Globus pallidus (tissue), 1 donor: ENCODE measurements at regions not wholly inside any gene's neighbourhood (a gene's known extent, or its start where the extent isn't known, plus 50 kb on each side); places are given as distances from the start of the nearest gene placed in this dataset.
"Not testable (repeated sequence)": the region's sequence is repeated elsewhere in the genome, so short reads cannot be mapped to it uniquely, and the experiment has no call there.

ENCODE experiments used
- DNase-seq: peaks from one replicate; pipeline ENCODE4 v3.0.0-alpha.2; 2015; ENCODE audit warnings: low spot score

DNA sequence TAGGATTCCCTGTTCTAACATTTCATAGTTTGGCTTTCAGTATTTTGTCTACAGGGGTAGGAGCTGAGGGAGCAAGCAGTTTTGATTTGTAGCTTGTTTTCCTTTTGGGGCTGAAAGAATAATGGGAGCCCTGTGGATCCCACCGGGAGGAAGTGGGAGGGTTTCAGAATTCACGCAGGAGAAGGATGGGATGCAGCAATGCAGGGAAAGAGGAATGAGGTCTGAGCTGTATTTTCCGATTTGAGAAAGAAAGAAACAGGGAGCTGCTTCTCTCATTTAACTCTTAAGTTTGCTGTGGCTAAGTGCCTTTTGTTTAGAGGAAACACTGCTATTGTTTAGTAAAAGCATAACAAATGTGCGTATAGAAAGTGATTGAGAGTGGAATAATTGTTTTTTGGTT, 141.0 kb downstream of the ADCYAP1 start:
- DNase-seq: no peak

DNA sequence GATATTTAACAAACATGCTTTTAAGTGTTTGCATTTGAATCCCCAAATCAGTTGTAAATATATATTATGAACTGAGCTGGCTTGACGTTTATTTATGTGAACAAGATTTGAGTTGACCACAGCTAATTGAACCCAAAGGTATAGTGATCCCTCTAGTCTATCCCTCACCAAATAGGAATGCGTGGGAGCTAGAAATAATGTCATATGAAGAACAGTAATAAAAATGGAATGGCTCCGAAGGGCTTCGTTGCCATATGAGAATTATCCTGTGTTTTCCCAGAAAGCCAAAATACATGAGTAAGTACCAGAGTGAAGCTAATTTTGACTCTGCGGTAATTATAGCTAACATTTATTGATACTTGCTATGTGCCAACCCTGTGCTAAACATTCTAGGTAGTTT, 142.7 kb downstream of the ADCYAP1 start:
- no peak for DNase-seq

DNA sequence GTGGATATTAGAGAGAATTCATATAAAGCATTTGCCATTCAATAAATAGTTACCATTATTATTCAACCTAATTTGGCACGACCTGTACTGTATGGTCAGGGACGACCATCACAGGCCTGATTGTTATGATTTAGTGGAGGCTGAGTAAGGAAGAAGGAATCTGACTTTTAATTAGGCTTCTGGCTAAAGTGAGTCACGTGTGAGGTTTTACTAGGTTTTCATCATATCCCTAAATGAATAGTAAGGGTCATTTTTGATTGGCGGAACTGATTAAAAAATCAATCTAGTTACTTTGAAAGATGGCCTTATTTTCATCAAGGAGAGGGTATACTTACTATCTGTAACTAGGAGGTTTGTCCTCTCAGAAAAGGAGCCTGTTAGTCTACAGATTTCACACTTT, 143.4 kb downstream of the ADCYAP1 start:
- no peak for DNase-seq

DNA sequence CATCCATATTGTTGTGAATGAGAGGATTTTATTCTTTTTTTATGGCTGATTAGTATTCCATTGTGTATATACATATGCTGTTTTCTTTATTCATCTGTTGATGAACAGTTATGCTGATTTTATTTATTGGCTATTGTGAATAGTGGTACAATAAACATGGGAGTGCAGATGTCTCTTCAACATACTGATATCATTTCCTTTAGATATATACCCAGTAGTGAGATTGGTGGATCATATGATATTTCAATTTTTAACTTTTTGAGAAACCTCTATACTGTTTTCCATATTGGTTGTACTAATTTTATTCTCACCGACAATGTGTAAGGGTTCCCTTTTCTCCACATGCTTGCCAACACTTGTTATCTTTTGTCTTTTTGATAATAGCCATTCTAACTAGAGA, 144.5 kb downstream of the ADCYAP1 start:
- no peak for DNase-seq

DNA sequence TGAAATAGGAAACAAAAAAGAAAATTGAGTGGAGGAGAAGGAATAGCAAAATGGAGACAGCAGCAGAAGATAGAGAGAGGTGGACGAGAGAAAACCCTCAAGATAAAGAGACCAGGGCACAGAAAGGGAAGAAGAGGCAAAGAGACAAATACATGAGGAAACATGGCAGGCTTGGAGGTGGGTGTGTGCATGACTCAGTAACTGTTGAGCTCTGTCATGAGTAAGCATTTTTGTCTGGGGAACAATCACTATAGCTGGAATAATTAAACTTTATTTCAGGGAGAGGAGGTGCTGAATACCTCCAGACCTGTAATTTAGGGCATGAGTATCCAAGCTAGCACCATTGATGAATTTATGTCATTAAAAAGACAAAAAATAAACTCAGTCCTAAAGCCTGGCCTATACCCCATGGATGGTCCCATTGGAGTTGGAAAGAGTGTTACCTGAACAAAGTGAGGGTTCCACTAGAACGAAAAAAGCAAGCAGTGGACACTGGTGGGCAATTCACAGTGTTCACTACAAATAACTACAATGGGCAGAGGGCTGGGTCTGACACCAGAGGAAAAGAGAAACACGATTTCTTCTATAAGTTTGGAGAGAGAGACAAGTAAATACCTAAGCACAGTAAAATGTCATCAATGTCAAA, 145.5 kb downstream of the ADCYAP1 start:
- no peak for DNase-seq

DNA sequence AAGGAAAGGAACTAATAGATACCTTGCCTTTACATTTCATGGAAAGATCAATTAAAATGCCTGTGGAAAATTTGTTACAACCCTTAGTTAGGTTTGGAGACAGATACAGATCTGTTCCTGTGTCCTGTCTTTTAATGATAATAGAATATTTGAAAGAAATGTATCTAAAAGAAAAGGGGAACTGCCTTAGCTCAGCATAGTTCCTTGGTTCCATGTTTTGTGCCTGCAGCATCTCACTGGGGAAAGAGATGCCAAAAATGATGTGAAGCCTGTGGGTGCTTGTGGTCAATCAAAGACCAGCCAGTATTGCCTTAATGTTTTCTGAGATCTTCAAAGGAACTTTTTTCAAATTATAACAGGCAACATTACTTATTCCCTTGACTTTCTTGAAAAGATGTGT, 147.6 kb downstream of the ADCYAP1 start:
- DNase-seq: no peak

DNA sequence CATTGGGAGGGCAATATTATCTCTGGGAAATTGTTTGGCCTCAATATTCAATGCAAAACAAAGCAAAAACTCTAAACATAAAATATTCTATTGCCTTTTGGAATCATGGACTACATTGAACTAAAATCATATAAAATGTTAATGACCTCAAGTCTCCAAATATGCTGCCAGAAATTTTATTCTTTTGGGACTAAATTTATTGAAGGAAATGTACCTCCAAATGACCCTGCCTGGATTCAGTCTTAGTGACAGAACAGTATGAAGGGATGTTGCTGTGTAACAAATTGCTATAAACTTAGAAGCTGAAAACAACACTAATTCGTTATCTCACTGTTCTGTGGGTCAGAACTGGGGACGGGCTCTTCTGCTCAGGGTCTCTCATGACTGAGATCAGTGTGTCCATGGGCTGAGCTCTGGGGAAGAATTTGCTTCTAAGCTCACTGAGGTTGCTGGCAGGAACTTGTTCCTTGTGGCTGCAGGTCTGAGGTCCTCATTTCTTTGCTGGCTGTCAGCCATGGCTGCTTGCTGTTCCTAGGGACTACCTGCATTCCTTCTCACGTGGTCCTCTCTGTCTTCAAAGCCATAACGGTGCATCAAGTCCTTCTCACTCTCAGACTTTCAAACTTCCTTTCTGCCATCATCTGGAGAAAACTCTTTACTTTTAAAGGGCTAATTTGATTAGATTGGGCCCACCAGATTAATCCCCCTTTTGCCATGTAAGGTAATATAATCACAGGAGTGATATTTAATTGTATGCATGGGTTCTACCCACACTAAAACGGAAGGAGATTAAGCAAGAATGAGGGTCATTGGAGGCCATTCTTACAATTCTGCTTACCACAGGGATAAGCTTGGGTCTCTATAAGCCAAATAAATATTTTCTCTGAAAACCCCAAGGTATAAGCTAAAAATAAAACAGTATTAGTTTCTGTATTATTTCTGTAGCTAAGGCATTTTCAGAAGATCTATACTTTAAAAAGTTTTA, 149.0 kb downstream of the ADCYAP1 start:
- no peak for DNase-seq

DNA sequence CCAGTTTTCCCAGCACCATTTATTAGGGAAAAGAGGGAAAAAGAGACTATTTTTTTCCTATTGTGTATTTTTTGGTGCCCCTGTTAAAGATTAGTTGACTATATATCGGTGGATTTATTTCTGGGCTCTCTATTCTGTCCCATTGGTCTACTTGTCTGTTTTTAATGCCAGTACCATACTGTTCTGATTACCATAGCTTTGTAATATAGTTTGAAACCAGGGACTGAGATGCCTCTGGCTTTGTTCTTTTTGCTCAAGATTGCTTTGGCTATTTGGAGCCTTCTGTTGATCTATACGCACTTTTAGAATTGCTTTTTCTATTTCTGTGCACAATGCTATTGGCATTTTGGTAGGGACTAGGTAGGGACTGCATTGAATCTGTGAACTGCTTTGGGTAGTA, 151.7 kb downstream of the ADCYAP1 start:
- no peak for DNase-seq

DNA sequence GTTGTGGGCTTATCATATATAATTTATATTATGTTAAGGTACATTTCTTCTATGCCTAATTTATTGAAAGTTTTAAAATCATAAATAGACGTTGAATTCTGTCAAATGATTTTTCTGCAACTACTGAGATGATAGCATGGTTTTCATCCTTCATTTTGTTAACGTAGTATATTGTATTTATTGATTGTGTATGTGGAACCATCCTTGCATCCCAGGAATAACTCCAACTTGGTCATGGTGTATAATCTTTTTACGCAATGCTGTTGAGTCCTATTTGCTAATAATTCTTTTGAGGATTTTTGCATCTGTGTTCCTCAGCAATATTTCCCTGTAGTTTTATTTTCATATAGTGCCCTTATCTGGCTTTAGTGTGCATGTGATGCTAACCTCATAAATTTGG, 152.7 kb downstream of the ADCYAP1 start:
- DNase-seq: no peak

DNA sequence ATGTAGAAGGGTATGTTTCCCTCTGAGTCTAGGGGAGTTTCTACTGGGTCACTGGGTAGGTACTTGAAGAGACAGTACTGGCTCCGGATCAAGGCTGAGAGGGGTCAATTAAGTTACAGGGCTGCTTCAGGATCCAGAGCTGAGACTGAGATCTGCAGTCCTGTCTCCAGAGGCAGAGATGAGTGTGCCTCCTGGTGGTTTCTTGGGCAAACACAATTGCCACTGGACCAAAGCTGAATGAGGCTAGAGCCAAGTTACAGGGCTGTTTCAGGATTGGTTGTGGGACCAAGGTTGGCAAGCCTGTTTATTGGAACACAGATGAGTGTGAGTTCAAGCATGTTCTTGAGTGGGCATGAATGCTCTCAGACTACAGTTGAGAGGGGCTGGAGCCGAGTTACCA, 157.9 kb downstream of the ADCYAP1 start:
- DNase-seq: no peak

DNA sequence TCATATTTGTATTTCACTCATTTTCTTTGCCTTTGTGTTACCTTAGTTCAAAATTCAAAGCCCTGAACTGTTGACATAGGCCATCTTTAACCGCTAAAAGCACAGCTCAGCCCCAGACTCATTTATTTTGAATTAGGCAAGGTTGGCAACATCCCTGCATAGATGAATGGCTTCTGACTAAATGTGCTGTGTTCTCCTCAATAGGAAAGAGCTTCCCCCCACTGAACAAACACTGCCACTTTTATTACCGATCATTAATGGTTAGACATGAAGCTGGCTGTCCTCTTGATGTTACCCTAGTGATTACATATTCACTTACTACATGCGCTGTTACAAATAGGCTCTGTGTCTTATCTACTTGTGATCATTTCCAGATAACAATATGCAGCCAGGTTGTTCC, 170.7 kb downstream of the ADCYAP1 start:
- no peak for DNase-seq

DNA sequence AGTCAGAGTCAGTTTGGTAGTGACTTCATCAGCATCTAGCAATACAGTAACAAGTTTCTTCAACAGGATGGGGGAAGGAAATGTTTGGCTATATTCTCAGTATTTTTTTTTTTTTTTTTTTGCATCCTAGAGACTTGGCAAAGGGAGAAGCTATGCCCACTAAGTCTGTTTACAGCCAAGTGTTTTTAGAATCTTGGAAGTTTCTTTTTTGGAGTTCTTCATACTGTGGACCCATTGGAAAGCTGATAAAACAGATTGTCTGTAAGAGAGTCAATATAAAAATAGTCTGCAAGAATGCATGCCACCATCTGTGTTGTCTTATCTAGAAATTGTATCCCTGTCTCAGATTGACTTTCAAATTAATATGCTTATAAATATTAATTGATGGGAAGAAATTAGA, 171.2 kb downstream of the ADCYAP1 start:
- no peak for DNase-seq

DNA sequence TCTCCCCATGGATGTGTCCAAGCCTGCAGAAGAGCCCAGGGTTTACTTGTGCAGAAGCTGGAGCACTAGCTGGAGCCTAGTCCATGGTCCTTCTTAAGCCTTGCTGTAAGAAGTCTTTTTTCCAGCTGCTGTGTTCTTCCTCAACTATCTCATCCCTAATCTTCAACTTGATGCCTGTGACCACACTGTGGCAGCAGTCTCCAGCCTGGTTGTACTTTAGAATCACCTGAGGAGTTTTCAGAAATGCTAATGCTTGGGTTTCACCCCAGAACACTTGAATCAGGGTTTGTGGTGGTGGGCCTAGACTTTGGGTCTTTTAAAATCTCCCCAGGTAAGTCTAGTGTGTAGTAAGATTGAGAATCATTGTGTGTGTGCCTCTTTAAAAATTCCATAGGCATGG, 173.6 kb downstream of the ADCYAP1 start:
- DNase-seq: no peak

DNA sequence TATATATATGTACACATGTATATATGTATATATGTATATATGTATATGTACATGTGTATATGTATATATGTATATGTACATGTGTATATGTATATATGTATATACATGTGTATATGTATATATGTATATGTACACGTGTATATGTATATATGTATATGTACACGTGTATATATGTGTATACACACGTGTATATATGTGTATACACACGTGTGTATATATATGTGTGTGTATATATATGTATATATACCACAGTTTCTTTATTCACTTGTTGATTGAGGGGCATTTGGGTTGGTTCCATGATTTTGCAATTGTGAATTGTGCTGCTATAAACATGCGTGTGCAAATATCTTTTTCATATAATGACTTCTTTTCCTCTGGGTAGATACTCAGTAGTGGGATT, 179.0 kb downstream of the ADCYAP1 start:
- not testable (repeated sequence) for DNase-seq

DNA sequence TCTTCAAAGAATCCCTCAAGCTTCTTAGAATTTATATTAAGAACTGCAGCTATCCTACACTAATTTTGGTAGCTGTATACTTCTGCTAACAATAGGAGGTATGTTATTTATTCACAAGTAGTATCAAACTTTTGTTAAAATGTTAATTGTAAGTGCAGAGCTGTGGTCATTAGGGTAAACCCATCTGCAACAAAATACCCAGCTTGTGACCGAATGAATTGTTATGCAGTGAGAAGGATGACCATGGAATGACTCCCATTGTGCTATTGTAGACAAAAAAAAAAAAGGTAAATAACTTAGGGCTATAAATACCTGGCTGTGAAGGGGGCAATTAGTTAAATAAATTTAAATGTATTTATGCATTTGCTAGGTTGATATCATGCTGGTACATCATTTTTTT, 186.1 kb downstream of the ADCYAP1 start:
- no peak for DNase-seq

DNA sequence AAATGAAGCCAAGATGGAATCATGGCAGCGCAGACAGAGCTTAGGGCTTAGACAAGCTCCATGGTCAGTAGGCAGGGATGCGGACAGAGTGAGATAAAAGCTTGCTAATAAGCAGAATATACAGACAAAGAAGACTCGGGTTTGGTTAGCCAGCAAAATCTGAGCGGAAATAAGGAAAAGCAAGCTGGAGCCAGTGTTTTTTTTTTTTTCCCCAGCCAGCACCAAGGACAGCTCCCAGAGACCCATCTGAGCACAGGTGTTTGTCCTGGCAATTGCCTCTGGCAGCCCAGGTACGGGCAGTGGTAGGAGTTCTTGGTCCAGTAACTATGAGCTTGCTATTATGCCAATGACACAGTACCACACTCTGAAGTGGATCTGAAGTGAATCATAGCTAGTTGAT, 187.6 kb downstream of the ADCYAP1 start:
- DNase-seq: no peak

DNA sequence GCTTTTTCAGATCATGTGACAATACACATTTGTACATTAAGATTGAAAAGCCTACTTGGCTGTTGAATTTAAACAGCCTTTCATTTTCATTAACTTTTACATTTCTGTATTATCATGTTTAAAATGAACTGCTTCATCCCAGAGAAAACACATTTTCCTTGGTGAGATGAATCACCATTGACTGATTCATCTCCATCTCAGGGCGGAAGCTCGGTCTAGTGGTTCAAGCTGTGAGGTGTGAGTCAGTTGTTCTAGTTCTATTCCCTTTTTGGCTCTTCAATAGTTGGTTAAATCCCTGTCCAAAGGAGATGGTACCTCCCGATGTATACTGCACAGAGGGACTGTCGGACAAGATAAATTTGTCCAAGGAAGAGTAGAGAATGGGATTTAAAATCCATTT, 189.7 kb downstream of the ADCYAP1 start:
- DNase-seq: no peak

DNA sequence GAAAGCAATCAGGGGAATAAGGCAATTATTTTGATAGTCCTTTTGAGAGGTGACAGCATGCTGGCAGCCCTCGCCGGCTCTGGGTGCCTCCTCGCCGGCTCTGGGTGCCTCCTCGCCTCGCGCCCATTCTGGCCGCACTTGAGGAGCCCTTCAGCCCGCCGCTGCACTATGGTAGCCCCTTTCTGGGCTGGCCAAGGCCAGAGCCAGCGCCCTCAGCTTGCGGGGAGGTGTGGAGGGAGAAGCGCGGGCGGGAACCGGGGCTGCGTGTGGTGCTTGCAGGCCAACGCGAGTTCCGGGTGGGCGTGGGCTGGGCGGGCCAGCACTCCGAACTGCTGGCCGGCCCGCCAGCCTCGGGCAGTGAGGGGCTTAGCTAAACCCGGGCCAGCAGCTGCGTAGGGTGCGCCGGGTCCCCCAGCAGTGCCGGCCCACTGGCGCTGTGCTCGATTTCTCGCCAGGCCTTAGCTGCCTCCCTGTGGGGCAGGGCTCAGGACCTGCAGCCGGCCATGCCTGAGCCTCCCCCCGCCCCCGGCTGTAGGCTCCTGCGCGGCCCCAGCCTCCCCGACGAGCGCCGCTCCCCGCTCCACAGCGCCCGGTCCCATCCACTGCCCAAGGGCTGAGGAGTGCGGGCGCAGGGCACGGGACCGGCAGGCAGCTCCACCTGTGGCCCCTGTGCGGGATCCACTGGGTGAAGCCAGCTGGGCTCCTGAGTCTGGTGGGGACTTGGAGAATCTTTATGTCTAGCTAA, 193.5 kb downstream of the ADCYAP1 start:
- DNase-seq: not testable (repeated sequence)

DNA sequence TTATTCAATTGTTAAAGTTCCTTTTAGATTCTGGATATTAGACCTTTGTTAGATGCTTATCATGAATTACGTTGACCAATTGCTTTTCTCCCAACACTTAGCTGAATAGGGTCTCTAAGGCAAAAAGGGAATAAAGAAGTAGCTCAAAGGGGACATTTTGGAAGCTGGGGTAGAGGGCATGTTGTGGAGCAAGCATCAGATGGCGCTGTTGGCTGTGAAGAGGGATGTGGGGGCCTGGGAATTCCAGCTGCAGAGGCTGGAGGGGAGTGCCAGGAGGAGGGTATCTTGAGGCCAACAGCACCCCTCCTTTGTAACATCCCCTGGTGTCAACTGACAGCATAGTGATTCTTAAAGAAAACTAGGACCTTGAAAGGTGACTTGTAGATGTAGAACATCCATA, 198.2 kb downstream of the ADCYAP1 start:
- no peak for DNase-seq

DNA sequence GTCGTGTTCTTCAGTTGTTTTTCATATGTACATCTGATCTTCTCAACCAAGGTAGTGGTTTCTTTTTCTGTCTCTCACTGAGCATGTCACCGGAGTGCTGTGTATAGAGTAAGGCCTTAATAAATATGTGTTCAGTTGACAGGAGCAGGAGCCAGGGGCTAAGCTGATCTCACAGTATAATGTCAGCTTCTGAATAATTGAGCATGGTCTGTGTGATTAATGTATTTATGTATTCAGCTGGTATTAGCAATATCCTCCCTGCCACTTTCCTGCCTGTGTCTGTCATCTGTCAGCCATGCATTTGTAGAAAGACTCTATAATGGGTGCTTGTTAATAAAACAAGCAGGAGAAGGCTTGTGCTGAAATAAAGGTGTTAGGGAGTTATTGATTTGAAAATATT, 198.9 kb downstream of the ADCYAP1 start:
- no peak for DNase-seq

DNA sequence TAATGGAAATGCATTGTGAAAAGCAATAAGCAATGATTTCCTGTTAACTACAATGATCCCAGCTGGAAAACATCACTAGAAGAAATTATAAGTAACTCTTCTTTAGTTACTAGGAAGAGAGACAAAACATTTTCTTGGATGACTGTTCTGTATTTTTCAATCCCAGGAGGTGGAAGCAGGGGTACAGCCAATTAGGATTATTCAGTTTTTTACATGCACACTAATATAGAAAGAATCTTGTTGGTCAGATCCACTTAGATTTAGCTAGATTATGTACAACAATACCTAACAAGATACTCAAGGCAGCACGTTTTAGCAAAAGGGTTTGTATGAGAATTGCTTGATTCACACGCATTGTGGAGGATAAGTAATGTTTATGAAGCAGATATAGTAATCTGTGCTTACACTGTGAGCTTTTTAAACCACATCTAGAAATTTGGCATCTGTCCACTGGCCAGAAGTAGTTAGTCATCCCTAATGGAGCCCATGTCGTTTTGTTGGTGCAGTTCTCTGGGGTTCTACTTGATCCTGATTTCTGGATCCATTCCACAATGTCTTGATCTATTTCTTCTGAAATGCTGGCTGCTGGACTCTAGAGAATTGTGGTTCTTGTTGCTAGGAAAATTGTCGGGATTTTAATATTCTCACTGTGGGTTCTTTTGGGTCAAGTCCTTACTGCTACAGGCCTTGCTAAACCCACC, 199.7 kb downstream of the ADCYAP1 start:
- DNase-seq: no peak

DNA sequence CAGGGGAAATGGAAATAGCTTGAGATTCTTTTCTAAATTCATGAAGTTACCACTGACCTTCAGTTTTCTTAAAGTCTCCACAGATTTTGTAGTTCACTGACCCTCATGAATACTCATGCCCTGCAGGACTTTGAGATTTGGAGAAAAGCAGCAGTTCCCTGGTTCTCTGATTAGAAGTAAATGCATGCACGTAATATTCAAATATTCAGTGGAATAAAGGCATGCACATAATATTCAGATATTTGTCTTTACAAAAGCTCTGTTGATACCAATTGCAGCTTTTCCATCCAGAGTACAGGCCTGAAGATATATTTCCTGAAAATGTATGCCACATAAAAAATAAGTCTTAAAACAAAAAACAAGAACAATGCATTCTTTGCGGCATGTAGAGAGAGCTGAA, 219.8 kb downstream of the ADCYAP1 start:
- DNase-seq: no peak
